CD14-positive monocyte (primary cell): ENCODE measurements at regions not wholly inside any gene's neighbourhood (a gene's known extent, or its start where the extent isn't known, plus 50 kb on each side); places are given as distances from the start of the nearest gene placed in this dataset.

Experiments used
- DNase-seq, 3 donors: peaks; one replicate each; pipeline ENCODE4 v3.0.0-alpha.2; 2011 to 2022
- H2AFZ ChIP-seq: 2 replicates; pipeline ENCODE4 v1.6.0; 2012; ENCODE audit warnings: mild to moderate bottlenecking, low read depth, low read length, inconsistent platforms; ENCODE audit not compliant: insufficient read depth, poor library complexity, severe bottlenecking
- H3K27ac ChIP-seq, 2 donors: 1 replicate in 1 of 2; 2 replicates in 1 of 2; pipeline ENCODE4 v1.5.1; 2012 to 2013; ENCODE audit warnings: low read length in 2 of 2, control low read depth in 1 of 2, inconsistent platforms in 1 of 2, low read depth in 1 of 2, mild to moderate bottlenecking in 1 of 2
- H3K27me3 ChIP-seq, 2 donors: one replicate each; pipeline versions ENCODE4 v1.6.0 to v1.6.1; 2011 to 2013; ENCODE audit warnings: low read length in 2 of 2; ENCODE audit not compliant: control insufficient read depth in 2 of 2, insufficient read depth in 2 of 2
- H3K36me3 ChIP-seq, 2 donors: replicated peaks in 1 of 2; 1 replicate in 1 of 2; 2 replicates in 1 of 2; pipeline versions ENCODE4 v1.5.1 to v1.6.1; 2012 to 2013; ENCODE audit warnings: low read length in 2 of 2, control low read depth in 1 of 2, inconsistent platforms in 1 of 2, mild to moderate bottlenecking in 1 of 2; ENCODE audit not compliant: insufficient read depth in 2 of 2, control insufficient read depth in 1 of 2
- H3K4me1 ChIP-seq, 2 donors: 1 replicate in 1 of 2; 2 replicates in 1 of 2; pipeline versions ENCODE4 v1.5.1 to v1.6.1; 2012 to 2013; ENCODE audit warnings: low read length in 2 of 2, control low read depth in 1 of 2, inconsistent platforms in 1 of 2, mild to moderate bottlenecking in 1 of 2, moderate library complexity in 1 of 2; ENCODE audit not compliant: insufficient read depth in 2 of 2, control insufficient read depth in 1 of 2
- H3K4me2 ChIP-seq: replicated peaks from 2 replicates; pipeline ENCODE3; 2012; ENCODE audit warnings: low read length, moderate library complexity, mild to moderate bottlenecking; ENCODE audit not compliant: poor library complexity, severe bottlenecking; ENCODE audit errors: extremely low read depth
- H3K4me3 ChIP-seq, 3 experiments: fragments of 200-600 bp in 1 of 3; sonication (generic) in 1 of 3; replicated peaks in 1 of 3; 1 replicate in 2 of 3; 2 replicates in 1 of 3; pipeline ENCODE4 v1.5.1; 2011 to 2013; ENCODE audit warnings: low read length in 3 of 3, mild to moderate bottlenecking in 3 of 3, control low read depth in 2 of 3, low read depth in 2 of 3, inconsistent platforms in 1 of 3, moderate library complexity in 1 of 3
- H3K79me2 ChIP-seq: 2 replicates; pipeline ENCODE4 v1.6.0; 2012; ENCODE audit warnings: mild to moderate bottlenecking, control low read depth, inconsistent platforms, low read length, moderate library complexity; ENCODE audit not compliant: insufficient read depth
- H3K9ac ChIP-seq: 2 replicates; pipeline ENCODE4 v1.6.0; 2017; ENCODE audit warnings: low read length, mild to moderate bottlenecking; ENCODE audit not compliant: insufficient read depth, poor library complexity, severe bottlenecking
- H3K9me3 ChIP-seq, 2 donors: replicated peaks in 1 of 2; 1 replicate in 1 of 2; 2 replicates in 1 of 2; pipeline versions ENCODE4 v1.5.1 to v1.6.1; 2012 to 2013; ENCODE audit warnings: low read length in 2 of 2, control low read depth in 1 of 2; ENCODE audit not compliant: control insufficient read depth in 1 of 2, insufficient read depth in 1 of 2
- H4K20me1 ChIP-seq: 2 replicates; pipeline ENCODE4 v1.6.0; 2012; ENCODE audit warnings: mild to moderate bottlenecking, low read length, control low read depth, moderate library complexity; ENCODE audit not compliant: insufficient read depth
- H3K27ac Mint-ChIP-seq, 7 donors: one replicate each; pipeline ENCODE4 v1.8.0; 2020; ENCODE audit warnings: mild to moderate bottlenecking in 7 of 7, mixed read lengths in 7 of 7, moderate library complexity in 6 of 7, inconsistent platforms in 2 of 7
- H3K27me3 Mint-ChIP-seq, 3 donors: one replicate each; pipeline ENCODE4 v1.8.0; 2021 to 2022; ENCODE audit warnings: low read depth in 3 of 3, mild to moderate bottlenecking in 3 of 3, mixed read lengths in 3 of 3, moderate library complexity in 3 of 3, inconsistent platforms in 1 of 3
- H3K36me3 Mint-ChIP-seq, 2 donors: one replicate each; pipeline ENCODE4 v1.8.0; 2020; ENCODE audit warnings: mixed read lengths in 2 of 2, inconsistent platforms in 1 of 2, mild to moderate bottlenecking in 1 of 2
- H3K4me1 Mint-ChIP-seq: one replicate; pipeline ENCODE4 v1.8.0; 2020; ENCODE audit warnings: mild to moderate bottlenecking, mixed read lengths
- H3K4me3 Mint-ChIP-seq, 2 donors: one replicate each; pipeline ENCODE4 v1.8.0; 2020; ENCODE audit warnings: mild to moderate bottlenecking in 2 of 2, mixed read lengths in 2 of 2, moderate library complexity in 1 of 2
- H3K9me3 Mint-ChIP-seq, 7 donors: one replicate each; pipeline ENCODE4 v1.8.0; 2020 to 2022; ENCODE audit warnings: mixed read lengths in 7 of 7, mild to moderate bottlenecking in 6 of 7, moderate library complexity in 6 of 7, inconsistent platforms in 2 of 7
- CTCF ChIP-seq: fragments of 200-600 bp; IDR thresholded peaks from one replicate; pipeline ENCODE4 v1.8.0; 2022; ENCODE audit warnings: antibody characterized with exemption, mild to moderate bottlenecking
- WGBS: methylation state at CpG from one replicate; pipeline ENCODE4 v1.1.5; 2013; ENCODE audit warnings: missing lambda C conversion rate; ENCODE audit not compliant: insufficient coverage; 5-methylcytosine and 5-hydroxymethylcytosine counted together
- intact Hi-C, 2 donors: fragments of 100-400 bp; cut with micrococcal nuclease; formaldehyde crosslinking; loops; one replicate each; pipeline versions ENCODE4 v1.15.0 to v1.15.1; 2023

GRCh38 chr6:106788761-106789160 is 159.4 kb downstream of the QRSL1 start:
- no peak overlapping the region for H3K9ac ChIP-seq

GRCh38 chr6:106787327-106788196 is 158.2 kb downstream of the QRSL1 start:
- Histone ChIP-seq H3K4me2 (no peak overlapping the region), H3K9me3 (no peaks in the 10 kb centered on the region), H3K4me3 (no peak overlapping the region), H4K20me1 (no peaks in the 10 kb centered on the region), H3K27me3 (no peaks in the 10 kb centered on the region), H3K4me1 (no peaks in the 10 kb centered on the region), H3K27ac (no peak overlapping the region), H3K36me3 (no peaks in the 10 kb centered on the region), H2AFZ (no peak overlapping the region), H3K79me2 (no peaks in the 10 kb centered on the region), H3K9ac (no peak overlapping the region)
- intact Hi-C loops: no loop called here
- DNase-seq: no peak
- H3K27me3 Mint-ChIP-seq: peaks cover 2 to 8% (median 3%) of the 10 kb centered on the region in 3 donors
- no peaks in the 10 kb centered on the region for H3K36me3 Mint-ChIP-seq
- 90% methylated on average over 7 of the region's 11 CpGs for WGBS
- TF ChIP-seq CTCF: no peak
- peaks cover 0 to 2% (median 0%) of the 10 kb centered on the region in 7 donors for H3K9me3 Mint-ChIP-seq
- no peaks in the 10 kb centered on the region for H3K4me1 Mint-ChIP-seq
- H3K4me3 Mint-ChIP-seq: no peak overlapping the region
- H3K27ac Mint-ChIP-seq: no peak overlapping the region

More at GRCh38 chr6:106788761-106789160, 159.4 kb downstream of the QRSL1 start:
- Mint-ChIP-seq H3K4me1 (no peaks in the 10 kb centered on the region), H3K27me3 (peaks cover 3 to 10% (median 4%) of the 10 kb centered on the region in 3 donors), H3K36me3 (no peaks in the 10 kb centered on the region), H3K27ac (no peak overlapping the region), H3K9me3 (peaks cover 0 to 2% (median 0%) of the 10 kb centered on the region in 7 donors), H3K4me3 (no peak overlapping the region)
- DNase-seq: no peak
- H3K4me1 ChIP-seq: no peaks in the 10 kb centered on the region
- TF ChIP-seq CTCF: no peak
- no peak overlapping the region for H3K4me3 ChIP-seq
- H2AFZ ChIP-seq: no peak overlapping the region
- no peak overlapping the region for H3K27ac ChIP-seq
- H4K20me1 ChIP-seq: no peaks in the 10 kb centered on the region
- H3K4me2 ChIP-seq: no peak overlapping the region
- no peaks in the 10 kb centered on the region for H3K9me3 ChIP-seq
- H3K36me3 ChIP-seq: no peaks in the 10 kb centered on the region
- no peaks in the 10 kb centered on the region for H3K79me2 ChIP-seq
- intact Hi-C loops: no loop called here
- 79% methylated on average over 2 of the region's 2 CpGs for WGBS
- no peaks in the 10 kb centered on the region for H3K27me3 ChIP-seq
